Stimulated activated CD8-positive, alpha-beta memory T cell treated with anti-CD3 and anti-CD28 coated beads, Interleukin-7, amount 100 ng/mL, for 4 hours (primary cell): ENCODE measurements at regions not wholly inside any gene's neighbourhood (a gene's known extent, or its start where the extent isn't known, plus 50 kb on each side); places are given as distances from the start of the nearest gene placed in this dataset.
A peak's percentile ranks its signal among the peaks of the same experiment; 100 is the strongest.

Experiments
- DNase-seq, 2 donors: peaks; one replicate each; pipeline ENCODE4 v3.0.0-alpha.2; 2020; ENCODE audit warnings: low read depth in 2 of 2

DNA sequence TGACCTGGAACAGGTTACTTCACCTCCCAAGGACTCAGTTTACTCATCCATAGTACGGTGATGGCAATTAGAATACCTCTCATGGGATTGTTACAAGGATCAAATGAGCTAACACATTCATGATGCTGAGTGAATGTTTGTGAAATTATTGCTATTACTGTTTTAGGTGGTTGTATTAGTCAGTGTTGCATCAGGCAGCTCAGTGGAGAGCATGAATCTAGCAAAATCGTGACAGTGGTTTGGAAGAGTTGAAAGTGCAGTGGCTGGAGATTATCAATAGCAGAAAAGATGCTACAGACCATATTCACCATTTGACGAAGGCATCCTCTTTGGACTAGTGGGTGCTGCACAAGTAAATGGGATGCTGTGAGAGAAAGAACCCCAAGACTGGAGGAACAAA is 50.4 kb upstream of the CTNNBL1 start:
- DNase-seq = no peak

DNA sequence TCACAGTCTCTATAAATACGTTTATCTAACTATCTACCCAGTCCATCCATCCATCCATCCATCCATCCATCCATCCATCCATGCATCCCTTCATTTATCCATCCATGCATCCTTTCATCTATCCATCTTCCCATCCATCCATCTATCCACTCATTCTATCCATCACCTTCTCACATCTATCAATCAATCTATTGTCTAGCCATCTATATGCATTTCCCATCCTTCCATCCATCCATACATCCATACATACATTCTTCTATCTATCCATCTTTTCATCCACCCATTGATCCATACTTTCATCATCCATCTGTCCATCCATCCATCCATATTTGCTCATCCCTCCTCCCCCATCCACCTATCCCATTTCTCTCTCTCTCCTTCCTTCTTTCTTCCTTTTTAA is 51.6 kb upstream of the CTNNBL1 start:
- no peak for DNase-seq

DNA sequence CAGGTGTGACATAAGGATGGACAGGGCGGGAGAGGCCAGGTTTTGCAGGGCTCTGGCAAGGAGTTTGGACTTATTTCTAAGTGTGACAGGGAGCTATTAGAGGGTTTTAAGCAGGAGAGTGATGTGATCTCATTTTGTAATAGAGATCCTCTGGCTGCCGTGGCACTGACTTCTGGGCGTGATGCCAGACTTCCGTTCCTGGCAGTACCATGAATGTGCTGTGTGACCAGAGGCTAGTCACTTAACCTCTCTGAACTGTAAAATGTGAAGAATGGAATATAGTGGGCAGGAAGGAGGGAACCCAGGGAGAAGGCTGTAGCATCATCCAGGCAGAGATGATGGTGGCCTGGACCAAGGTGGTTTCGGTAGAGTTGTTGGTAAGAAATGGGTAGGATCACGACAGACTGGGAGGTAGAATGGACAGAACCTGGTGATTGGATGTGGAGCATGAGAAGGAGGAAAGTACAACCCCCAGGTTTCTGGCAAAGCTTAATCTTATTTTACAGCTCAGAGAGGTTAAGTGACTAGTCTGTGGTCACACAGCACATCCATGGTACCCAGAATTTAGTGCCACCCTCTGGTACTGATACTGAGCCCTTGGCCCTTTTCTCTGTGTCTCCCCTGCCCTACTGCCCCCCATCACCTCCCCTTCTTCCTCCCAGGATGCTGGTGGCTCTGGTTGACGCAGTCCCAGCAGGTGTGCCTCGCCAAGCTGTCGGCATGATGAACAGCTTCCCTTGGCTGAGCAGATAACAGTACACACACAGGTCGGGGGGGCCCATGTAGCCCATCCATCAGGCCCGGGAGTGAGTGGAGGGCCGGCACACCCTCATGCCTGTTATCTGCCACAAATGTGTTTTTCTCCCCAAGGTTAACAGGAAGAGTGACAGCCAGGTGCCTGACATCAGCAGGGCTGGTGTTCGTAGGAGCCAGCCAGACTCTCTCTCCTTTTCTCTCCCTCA is 52.9 kb upstream of the CTNNBL1 start:
- no peak for DNase-seq

DNA sequence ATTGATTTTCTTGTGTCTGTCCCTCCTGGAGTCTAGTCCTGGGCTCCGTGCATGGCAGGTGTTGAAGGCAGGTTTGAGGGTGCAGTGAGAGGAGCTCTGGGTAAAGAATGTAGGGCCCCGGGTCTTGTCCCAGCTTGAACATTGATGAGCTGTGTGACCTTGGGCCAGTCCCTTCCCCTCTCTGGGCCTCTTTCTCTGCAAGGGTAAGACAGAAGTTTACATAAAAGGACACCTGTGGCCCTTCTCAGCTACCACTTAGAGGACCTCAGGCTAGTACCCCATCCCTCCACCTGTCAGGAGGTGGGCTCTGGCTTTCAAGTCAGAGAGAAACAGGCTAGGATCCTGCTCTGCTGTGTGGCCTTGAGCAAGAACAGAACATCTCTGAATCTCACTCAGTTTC is 55.3 kb upstream of the CTNNBL1 start:
- DNase-seq = no peak

DNA sequence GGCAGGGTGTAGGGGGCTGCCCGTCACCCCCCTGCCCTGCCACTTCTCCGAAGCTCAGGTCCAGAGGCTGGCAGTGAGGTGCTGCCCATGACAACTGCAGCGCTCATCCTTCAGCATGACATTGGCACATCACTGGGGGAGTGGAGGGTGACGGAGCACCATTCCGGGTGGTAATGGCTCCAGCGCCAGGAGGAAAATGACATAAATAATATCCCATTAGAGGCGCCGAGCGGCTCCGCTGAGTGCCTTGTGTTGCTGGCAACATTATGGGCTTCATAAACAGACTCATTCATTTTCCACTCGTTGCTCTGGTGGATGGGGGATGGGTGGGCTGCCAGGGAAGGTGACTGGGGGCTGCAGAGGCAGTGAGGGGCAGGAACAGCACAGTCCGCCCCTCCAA is 56.9 kb upstream of the CTNNBL1 start:
- no peak for DNase-seq

DNA sequence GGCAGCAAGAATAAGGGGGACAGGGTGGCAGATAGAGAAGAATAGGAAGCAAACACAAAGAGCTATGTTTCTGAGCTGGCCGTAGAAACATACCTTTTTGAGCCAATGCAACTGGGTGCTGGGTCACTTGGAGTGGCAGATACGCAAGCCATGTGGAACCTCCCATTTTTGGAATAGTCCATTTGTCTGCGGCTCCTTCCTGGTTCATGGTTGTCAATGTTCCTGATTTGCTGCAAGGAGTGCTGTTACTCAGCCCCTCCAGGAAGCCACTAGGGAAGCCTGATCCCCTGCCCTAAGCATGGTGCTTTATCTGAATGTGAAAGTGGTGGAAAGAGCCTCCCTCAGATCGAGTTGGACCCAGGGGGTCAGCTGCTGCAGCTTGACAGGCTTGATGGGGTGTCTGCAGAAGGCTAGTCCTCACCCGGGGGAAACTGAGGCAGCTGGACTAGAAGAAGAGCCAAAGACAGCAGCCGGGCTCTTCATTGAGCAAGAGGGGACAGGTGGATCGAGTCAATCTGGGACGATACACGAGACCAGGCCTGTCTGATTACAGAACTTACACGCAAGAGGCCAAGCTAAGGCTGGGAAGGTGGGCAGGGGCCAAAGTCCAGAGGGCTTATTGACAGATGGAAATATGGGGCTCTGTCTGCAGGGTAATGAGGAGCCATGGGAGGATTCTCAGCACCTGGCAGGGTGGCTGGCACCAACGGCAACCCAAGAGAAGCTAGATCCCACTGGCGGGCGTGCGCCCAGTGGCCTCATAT is 57.4 kb upstream of the CTNNBL1 start:
- no peak for DNase-seq

DNA sequence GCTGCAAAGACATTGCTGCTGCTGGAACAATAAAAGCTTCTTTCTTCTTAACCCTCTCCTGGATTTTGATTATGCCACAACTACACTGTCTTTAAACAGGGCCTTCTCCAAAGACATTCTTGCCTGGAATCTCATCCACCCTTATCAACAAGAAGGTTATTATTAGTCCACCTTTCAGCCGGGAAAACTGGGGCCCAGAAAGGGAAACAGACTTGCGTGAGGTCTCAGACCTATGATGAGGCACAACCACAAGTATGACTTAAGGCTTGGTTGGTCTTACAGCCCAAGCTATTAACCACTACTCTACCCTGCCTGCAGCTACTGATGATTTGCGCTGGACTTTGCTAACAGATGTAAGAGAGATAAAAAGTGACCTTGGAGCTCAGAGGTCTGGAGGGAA is 62.8 kb upstream of the CTNNBL1 start:
- DNase-seq = no peak

DNA sequence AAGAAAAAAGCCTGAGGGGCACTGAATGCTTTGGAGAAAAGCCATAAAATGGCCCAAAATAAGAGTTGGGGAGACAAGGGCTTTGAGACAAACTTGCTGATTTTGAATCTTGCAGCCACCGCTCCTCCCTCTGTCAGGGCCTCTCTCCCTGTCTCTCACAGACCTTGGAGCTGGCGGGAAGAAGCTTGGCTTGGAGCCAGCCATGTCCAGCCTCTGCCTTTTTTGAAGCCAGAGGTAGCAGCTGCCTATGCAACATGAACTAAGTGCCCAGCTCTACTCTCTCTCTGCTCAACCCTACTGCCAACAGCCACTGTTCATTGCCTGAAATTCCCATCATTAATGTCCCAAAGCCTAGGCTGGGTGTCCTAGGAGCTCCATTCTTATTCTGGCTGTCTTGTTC is 63.7 kb upstream of the CTNNBL1 start:
- DNase-seq = no peak

- DNase-seq = no peak
These were observed 66.1 kb upstream of the CTNNBL1 start for GRCh38 chr20:37627767-37628130.

DNA sequence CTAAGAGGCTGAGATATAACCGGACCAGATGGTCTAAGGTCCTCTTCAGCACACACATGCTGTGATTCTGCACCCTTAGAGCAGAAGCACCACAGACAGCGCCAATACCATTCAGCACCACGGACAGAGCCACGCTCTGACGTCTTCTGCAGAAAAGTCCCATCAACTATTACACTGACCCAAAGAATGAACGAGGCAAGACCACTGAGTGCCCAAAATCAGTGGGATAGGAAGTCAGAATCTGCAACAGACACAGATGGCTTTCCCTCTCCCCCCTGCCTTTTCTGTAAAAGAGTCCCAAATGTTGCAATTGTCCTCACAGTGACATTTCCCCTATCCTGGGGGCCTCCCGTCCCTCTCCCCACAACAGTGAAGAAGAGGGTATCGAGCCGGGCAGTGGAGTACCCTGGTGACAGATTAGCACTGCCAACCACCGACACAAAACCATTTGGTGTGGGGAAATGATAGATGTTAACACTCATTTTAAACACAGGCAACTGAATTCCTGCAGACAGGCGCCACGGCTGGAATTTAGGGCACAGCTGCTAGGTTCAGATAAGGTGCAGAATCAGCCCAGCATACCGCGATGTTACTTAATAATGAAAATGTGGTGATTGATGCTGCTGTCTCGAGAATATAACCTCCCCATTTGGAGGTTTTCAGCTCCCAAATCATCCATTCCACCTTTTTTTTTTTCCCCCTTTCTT is 66.6 kb upstream of the CTNNBL1 start:
- DNase-seq = no peak

- no peak for DNase-seq
These were observed 68.9 kb upstream of the CTNNBL1 start for GRCh38 chr20:37624963-37625362.

- DNase-seq = no peak
These were observed 71.1 kb upstream of the CTNNBL1 start for GRCh38 chr20:37622728-37623127.

DNA sequence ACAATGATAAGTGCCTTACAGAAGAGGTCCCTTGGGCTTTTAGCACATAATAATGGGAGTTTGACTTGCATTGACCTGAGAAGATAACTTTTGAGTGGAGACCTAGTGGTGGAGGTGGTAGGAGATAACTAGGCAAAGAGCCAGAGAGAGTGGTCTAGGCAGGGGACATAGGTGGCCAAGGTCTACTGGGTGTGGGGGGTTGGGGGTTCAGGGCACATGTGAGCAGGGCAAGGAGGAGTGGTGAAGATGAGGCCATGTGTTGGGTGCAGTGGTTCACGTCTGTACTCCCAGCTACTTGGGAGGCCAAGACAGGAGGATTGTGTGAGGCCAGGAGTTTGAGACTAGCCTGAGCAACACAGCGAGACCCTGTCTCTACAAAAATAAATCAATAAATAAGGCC is 74.3 kb upstream of the CTNNBL1 start:
- no peak for DNase-seq

DNA sequence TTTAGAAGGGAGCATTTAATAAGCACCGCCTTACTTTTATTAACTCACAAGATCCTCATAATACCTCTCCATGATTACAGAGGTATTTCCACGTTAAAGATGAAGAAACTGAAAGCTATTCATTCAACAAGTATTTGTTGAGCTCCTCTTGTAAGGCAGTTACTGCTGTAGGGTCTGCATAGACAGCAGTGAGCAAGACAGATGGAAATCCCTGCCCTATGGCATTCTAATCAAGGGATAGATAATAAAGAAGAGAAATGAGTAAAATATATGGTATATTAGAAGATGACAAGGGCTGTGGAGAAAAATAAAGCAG is 77.8 kb upstream of the CTNNBL1 start:
- no peak for DNase-seq

GRCh38 chr20:37615340-37616109 is 78.3 kb upstream of the CTNNBL1 start:
- peak; percentile 3 to 50 for DNase-seq

DNA sequence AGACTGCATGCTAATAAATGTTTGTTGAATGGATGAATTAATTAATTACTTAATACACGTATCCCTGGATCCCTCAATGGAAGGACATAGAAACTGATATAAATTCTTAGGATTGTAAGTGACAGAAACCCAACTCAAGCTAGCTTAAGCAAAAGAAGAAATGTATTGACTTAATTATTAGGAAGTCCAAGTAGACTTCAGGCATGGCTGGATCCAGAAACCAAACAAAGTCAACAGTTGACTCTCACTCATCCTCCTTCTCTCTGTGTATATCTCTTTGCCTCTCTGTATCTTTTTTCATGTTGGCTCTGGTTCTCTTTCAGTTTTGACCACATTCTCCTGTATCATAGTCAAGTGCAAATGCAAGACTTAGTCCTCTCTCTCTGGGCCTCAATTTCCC is 82.0 kb upstream of the CTNNBL1 start:
- DNase-seq = no peak

DNA sequence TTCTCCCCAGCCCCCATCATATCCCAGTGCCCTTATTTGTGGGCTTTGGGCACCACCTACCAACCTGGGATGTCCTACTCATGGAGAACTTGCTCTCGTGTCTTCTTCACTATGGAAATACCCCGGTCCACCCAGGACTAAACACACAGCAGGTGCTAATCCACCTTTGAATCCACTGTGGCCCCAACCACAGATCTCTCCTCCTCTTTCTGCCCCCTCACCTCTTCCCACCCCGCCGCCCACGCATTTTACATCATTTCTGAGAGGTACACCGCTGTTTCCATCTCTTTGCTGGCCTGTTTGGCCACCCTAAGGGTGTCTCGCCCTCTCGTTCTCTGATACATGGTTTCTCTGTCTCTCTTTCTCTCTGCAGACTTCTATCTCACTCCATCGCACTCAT is 82.5 kb upstream of the CTNNBL1 start:
- no peak for DNase-seq

DNA sequence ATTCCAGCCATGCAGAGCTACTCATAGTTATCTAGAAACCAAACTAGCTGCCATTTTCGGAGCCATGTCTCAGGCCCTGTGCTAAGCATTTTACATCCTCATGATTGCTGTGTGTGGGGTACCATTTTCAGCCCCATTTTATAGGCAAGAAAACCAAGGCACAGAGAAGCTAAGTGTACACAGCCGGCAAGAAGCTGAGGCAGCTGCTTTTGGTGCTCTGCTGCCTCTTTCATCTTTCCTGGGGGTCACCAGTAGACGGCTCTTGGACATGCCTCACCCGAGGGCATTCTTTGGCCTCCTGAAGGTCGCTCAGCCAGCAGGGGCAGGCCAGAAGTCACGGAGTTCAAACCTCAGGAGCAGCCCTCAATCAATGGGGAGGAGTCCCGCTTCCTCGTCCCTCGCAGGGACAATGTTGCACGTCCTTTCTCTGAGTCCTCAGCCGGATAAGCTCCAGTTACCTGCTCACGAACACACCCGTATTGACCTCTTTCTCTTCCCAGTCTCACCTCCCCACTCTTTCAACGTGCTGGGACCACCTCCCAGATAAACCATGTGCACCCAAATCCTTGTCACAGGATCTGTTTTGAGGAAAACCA is 82.6 kb upstream of the BLCAP start:
- DNase-seq = no peak

DNA sequence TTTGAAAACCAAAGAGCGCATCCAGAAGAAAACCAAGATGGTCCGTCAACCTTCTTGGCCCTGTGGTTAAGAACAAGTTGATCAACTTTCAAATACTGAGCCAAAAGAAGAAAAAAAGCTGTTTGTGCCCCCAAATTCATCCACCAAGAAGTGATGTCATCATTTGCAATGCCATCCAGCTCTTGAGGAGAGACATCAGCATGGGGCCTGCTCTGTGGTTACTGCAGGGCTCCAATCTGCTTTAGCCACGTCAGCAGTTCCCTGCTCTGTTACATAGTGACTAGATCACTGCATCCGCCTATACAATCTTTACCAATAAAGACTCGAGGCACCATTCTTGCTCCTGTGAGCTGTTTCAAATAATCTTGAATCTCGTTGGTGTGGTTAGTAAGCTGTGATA is 75.0 kb upstream of the BLCAP start:
- no peak for DNase-seq

GRCh38 chr20:37600486-37600885 is 72.8 kb upstream of the BLCAP start:
- DNase-seq = no peak

GRCh38 chr20:37598575-37599342 is 71.1 kb upstream of the BLCAP start:
- no peak for DNase-seq
